ENCODE measurements at regions not wholly inside any gene's neighbourhood (a gene's known extent, or its start where the extent isn't known, plus 50 kb on each side); places are given as distances from the start of the nearest gene placed in this dataset.

DNA sequence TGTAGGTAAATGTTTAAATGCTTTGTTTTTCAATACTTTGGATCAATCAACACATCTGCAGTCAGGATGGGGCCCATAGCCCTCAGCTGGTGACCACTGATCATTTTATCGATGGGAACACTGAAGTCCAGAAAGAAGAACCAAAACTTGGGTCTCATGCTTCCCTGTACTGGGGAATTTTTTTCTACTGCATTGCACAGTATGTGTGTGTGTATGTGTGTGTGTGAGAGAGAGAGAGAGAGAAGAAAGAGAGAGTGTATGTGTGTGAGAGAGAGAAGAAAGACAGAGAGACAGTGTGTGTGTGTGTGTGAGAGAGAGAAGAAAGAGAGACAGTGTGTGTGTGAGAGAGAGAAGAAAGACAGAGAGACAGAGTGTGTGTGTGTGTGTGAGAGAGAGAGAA, 202.9 kb upstream of the MSX2 start:
- H3K27ac Mint-ChIP-seq (ENCODE audit: unreplicated experiment): no peak overlapping the region
- TF ChIP-seq, protein P1, sequence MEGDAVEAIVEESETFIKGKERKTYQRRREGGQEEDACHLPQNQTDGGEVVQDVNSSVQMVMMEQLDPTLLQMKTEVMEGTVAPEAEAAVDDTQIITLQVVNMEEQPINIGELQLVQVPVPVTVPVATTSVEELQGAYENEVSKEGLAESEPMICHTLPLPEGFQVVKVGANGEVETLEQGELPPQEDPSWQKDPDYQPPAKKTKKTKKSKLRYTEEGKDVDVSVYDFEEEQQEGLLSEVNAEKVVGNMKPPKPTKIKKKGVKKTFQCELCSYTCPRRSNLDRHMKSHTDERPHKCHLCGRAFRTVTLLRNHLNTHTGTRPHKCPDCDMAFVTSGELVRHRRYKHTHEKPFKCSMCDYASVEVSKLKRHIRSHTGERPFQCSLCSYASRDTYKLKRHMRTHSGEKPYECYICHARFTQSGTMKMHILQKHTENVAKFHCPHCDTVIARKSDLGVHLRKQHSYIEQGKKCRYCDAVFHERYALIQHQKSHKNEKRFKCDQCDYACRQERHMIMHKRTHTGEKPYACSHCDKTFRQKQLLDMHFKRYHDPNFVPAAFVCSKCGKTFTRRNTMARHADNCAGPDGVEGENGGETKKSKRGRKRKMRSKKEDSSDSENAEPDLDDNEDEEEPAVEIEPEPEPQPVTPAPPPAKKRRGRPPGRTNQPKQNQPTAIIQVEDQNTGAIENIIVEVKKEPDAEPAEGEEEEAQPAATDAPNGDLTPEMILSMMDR (IDR thresholded peaks at IDR 0.05; ENCODE audit: unreplicated experiment): no peak
- no peaks in the 10 kb centered on the region for H3K9me3 Mint-ChIP-seq (ENCODE audit: unreplicated experiment)
- H3K4me3 Mint-ChIP-seq (ENCODE audit: unreplicated experiment): no peak overlapping the region
- H3K27me3 Mint-ChIP-seq (ENCODE audit: unreplicated experiment): peaks cover 2% of the 10 kb centered on the region
- peaks cover 18% of the 10 kb centered on the region for H3K4me1 Mint-ChIP-seq (ENCODE audit: unreplicated experiment)
- no peaks in the 10 kb centered on the region for H3K36me3 Mint-ChIP-seq (ENCODE audit: low read depth, unreplicated experiment)
- no peak for DNase-seq (ENCODE audit: low spot score)

GRCh38 chr5:174522480-174523260, 201.7 kb upstream of the MSX2 start:
- Mint-ChIP-seq H3K9me3 (ENCODE audit: unreplicated experiment) (no peaks in the 10 kb centered on the region), H3K27me3 (ENCODE audit: unreplicated experiment) (peaks cover 2% of the 10 kb centered on the region), H3K4me1 (ENCODE audit: unreplicated experiment) (peaks cover 18% of the 10 kb centered on the region), H3K36me3 (ENCODE audit: low read depth, unreplicated experiment) (no peaks in the 10 kb centered on the region), H3K4me3 (ENCODE audit: unreplicated experiment) (no peak overlapping the region), H3K27ac (ENCODE audit: unreplicated experiment) (no peak overlapping the region)
- TF ChIP-seq, protein P1 (IDR thresholded peaks at IDR 0.05; ENCODE audit: unreplicated experiment): no peak
- no peak for DNase-seq (ENCODE audit: low spot score)

GRCh38 chr5:174523311-174524071, 200.9 kb upstream of the MSX2 start:
- no peak overlapping the region for H3K4me3 Mint-ChIP-seq (ENCODE audit: unreplicated experiment)
- peaks cover 24% of the 10 kb centered on the region for H3K4me1 Mint-ChIP-seq (ENCODE audit: unreplicated experiment)
- peaks cover 2% of the 10 kb centered on the region for H3K27me3 Mint-ChIP-seq (ENCODE audit: unreplicated experiment)

DNA sequence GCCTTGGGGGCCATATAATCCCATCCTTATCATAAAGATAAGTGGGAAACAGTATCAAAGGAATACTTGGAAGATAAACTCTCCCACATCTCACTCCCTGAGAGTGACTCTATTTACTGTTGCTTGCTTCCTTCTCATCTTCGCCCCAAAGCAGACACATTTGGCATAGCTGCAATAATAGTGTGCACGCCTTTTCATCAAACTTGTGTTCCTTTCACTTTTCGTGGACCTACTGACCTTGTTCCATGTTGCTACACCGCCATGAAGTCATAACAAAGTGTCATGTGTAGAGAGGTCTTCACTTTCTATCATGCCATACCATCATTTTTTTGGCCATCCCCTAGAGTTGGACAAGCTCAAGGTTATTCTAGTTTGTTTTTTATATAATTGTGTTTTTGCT, 200.0 kb upstream of the MSX2 start:
- Mint-ChIP-seq H3K27me3 (ENCODE audit: unreplicated experiment) (peaks cover 2% of the 10 kb centered on the region), H3K4me3 (ENCODE audit: unreplicated experiment) (no peak overlapping the region), H3K9me3 (ENCODE audit: unreplicated experiment) (no peaks in the 10 kb centered on the region), H3K4me1 (ENCODE audit: unreplicated experiment) (peaks cover 24% of the 10 kb centered on the region), H3K27ac (ENCODE audit: unreplicated experiment) (no peak overlapping the region), H3K36me3 (ENCODE audit: low read depth, unreplicated experiment) (no peaks in the 10 kb centered on the region)
- DNase-seq (ENCODE audit: low spot score): no peak
- TF ChIP-seq, protein P1 (IDR thresholded peaks at IDR 0.05; ENCODE audit: unreplicated experiment): no peak

More at GRCh38 chr5:174523311-174524071, 200.9 kb upstream of the MSX2 start:
- Mint-ChIP-seq H3K27ac (ENCODE audit: unreplicated experiment) (no peak overlapping the region), H3K36me3 (ENCODE audit: low read depth, unreplicated experiment) (no peaks in the 10 kb centered on the region), H3K9me3 (ENCODE audit: unreplicated experiment) (no peaks in the 10 kb centered on the region)
- no peak for DNase-seq (ENCODE audit: low spot score)
- TF ChIP-seq, protein P1 (IDR thresholded peaks at IDR 0.05; ENCODE audit: unreplicated experiment): no peak

DNA sequence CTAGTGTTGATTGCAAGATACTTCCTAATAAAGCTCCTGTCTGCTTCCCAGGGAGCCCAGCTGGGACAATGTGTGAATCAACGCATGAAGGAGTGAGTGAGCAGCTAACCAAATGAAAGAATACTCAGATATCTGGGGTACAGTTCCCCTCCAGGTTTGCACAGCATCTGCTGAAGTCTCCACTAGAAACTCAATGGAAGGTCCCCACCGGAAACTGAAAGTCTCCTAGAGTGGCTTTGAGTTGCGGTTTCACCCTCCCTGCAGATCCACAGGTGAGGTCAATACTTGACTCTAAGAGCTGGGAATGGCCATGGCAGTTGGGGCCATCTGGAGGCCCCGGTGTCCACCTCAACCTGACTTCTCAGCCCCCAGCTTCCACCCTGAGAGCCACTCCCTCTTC, 198.2 kb upstream of the MSX2 start:
- Mint-ChIP-seq H3K4me3 (ENCODE audit: unreplicated experiment) (no peak overlapping the region), H3K27ac (ENCODE audit: unreplicated experiment) (no peak overlapping the region), H3K4me1 (ENCODE audit: unreplicated experiment) (peaks cover 25% of the 10 kb centered on the region), H3K9me3 (ENCODE audit: unreplicated experiment) (no peaks in the 10 kb centered on the region), H3K36me3 (ENCODE audit: low read depth, unreplicated experiment) (no peaks in the 10 kb centered on the region), H3K27me3 (ENCODE audit: unreplicated experiment) (peaks cover 2% of the 10 kb centered on the region)
- no peak for DNase-seq (ENCODE audit: low spot score)
- TF ChIP-seq, protein P1 (IDR thresholded peaks at IDR 0.05; ENCODE audit: unreplicated experiment): no peak
